HFF-Myc (cell line): ENCODE measurements at regions not wholly inside any gene's neighbourhood (a gene's known extent, or its start where the extent isn't known, plus 50 kb on each side); places are given as distances from the start of the nearest gene placed in this dataset.
"Not testable (repeated sequence)": the region's sequence is repeated elsewhere in the genome, so short reads cannot be mapped to it uniquely, and the experiment has no call there.

Source experiments
- DNase-seq: peaks from one replicate; pipeline ENCODE4 v3.0.0-alpha.2; 2011; ENCODE audit warnings: low read depth; ENCODE audit errors: extremely low read depth
- H3K4me3 ChIP-seq: replicated peaks from 2 replicates; pipeline ENCODE4 v1.5.1; 2011; ENCODE audit warnings: low read depth, mild to moderate bottlenecking, control low read depth, low read length
- CTCF ChIP-seq: IDR thresholded peaks from 2 replicates; pipeline ENCODE4 v1.5.1; 2012; ENCODE audit warnings: mild to moderate bottlenecking, low read depth, low read length, control low read depth; ENCODE audit errors: missing control alignments

GRCh38 chr3:32042867-32043266, 61.3 kb downstream of the ZNF860 start:
- DNase-seq, H3K4me3 ChIP-seq: not testable (repeated sequence)

- TF ChIP-seq CTCF: no peak
- 0 out of 2 replicates have a peak overlapping the region, but pooled peaks have one; percentile 19 for H3K4me3 ChIP-seq
- peak; percentile 77 for DNase-seq
Measured at GRCh38 chr3:32045091-32045915, 61.1 kb upstream of the GPD1L start.

DNA sequence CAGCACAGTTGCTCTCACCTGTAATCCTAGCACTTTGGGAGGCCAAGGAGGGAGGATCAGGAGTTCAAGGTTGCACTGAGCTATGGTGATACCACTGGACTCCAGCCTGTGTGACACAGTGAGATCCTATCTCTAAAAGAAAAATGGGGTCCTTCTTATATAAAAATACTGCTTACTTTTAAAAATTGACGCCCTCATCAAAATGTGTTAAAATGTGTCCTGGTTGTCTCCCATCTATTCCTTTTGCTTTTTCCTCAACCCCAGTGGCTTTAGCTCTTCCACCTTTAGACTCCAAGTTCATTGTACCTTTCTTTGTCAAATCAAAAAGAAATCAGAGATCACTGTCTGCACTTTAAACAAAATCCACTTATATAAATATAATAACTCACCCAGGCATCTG, 60.3 kb upstream of the GPD1L start:
- no peak for DNase-seq
- H3K4me3 ChIP-seq: no peak overlapping the region
- TF ChIP-seq CTCF: no peak

GRCh38 chr3:32048487-32049182, 57.8 kb upstream of the GPD1L start:
- no peak overlapping the region for H3K4me3 ChIP-seq
- DNase-seq: no peak
- no peak for TF ChIP-seq CTCF

- TF ChIP-seq CTCF: no peak
- no peak for DNase-seq
- no peak overlapping the region for H3K4me3 ChIP-seq
Measured at GRCh38 chr3:32049916-32050315, 56.5 kb upstream of the GPD1L start.

GRCh38 chr3:32052230-32052629, 54.2 kb upstream of the GPD1L start:
- H3K4me3 ChIP-seq, DNase-seq: not testable (repeated sequence)

DNA sequence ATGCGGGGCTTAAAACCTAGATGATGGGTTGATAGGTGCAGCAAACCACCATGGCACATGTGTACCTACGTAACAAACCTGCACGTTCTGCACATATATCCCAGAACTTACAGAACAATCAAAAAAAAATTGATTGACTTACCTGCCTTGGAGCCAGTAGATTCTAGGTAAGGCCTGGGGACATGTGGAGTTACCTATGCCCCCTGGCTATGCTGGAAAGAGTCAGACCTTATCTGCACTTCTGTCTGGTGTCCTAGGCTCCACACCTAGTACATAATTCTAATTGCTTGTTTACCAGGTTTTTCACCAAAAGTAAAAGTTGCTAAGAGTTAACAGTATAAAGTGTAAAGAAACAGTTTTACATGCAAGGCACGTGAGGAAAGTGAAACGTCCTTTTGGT, 53.6 kb upstream of the GPD1L start:
- not testable (repeated sequence) for H3K4me3 ChIP-seq, DNase-seq

- DNase-seq: no peak
- TF ChIP-seq CTCF: no peak
- H3K4me3 ChIP-seq: no peak overlapping the region
Measured at GRCh38 chr3:32056559-32057290, 49.7 kb upstream of the GPD1L start.
